ENCODE measurements at regions not wholly inside any gene's neighbourhood (a gene's known extent, or its start where the extent isn't known, plus 50 kb on each side); places are given as distances from the start of the nearest gene placed in this dataset.

GRCh38 chr10:81309041-81309552, 565.9 kb upstream of the NRG3 start:
- intact Hi-C loops (cut with DNase I; ENCODE audit: low total_unique reads), result no loop called here
- Histone ChIP-seq H3K4me1 (no peaks in the 10 kb centered on the region), H3K36me3 (no peaks in the 10 kb centered on the region), H3K27me3 (no peaks in the 10 kb centered on the region), H3K9me3 (no peaks in the 10 kb centered on the region), H3K27ac (no peak overlapping the region), H3K4me3 (no peak overlapping the region)
- TF ChIP-seq POLR2A (IDR thresholded peaks at IDR 0.05), result no peak
- TF ChIP-seq CTCF (IDR thresholded peaks at IDR 0.05), result no peak
- DNase-seq, result no peak

- no peak overlapping the region for H3K27ac ChIP-seq
- TF ChIP-seq POLR2A (IDR thresholded peaks at IDR 0.05) (no peak), CTCF (IDR thresholded peaks at IDR 0.05) (no peak)
Measured at GRCh38 chr10:81314471-81314870, 560.5 kb upstream of the NRG3 start.

GRCh38 chr10:81315026-81315425, 560.0 kb upstream of the NRG3 start:
- no peak overlapping the region for H3K27ac ChIP-seq
- H3K4me1 ChIP-seq, result no peaks in the 10 kb centered on the region
- TF ChIP-seq CTCF (IDR thresholded peaks at IDR 0.05) (no peak), POLR2A (IDR thresholded peaks at IDR 0.05) (no peak)
- no peaks in the 10 kb centered on the region for H3K9me3 ChIP-seq
- no peaks in the 10 kb centered on the region for H3K27me3 ChIP-seq
- H3K4me3 ChIP-seq, result no peak overlapping the region
- no peak for DNase-seq
- intact Hi-C loops (cut with DNase I; ENCODE audit: low total_unique reads), result no loop called here
- H3K36me3 ChIP-seq, result no peaks in the 10 kb centered on the region

More at GRCh38 chr10:81314471-81314870, 560.5 kb upstream of the NRG3 start:
- Histone ChIP-seq H3K9me3 (no peaks in the 10 kb centered on the region), H3K36me3 (no peaks in the 10 kb centered on the region), H3K4me3 (no peak overlapping the region), H3K4me1 (no peaks in the 10 kb centered on the region), H3K27me3 (no peaks in the 10 kb centered on the region)
- intact Hi-C loops (cut with DNase I; ENCODE audit: low total_unique reads), result no loop called here
- DNase-seq, result no peak

- Histone ChIP-seq H3K4me3 (no peak overlapping the region), H3K27me3 (no peaks in the 10 kb centered on the region), H3K4me1 (no peaks in the 10 kb centered on the region), H3K27ac (no peak overlapping the region), H3K9me3 (peaks cover 0 to 3% of the 10 kb centered on the region in 2 donors), H3K36me3 (no peaks in the 10 kb centered on the region)
- TF ChIP-seq POLR2A (IDR thresholded peaks at IDR 0.05), result no peak
- TF ChIP-seq CTCF (IDR thresholded peaks at IDR 0.05), result no peak
- intact Hi-C loops (cut with DNase I; ENCODE audit: low total_unique reads), result no loop called here
- DNase-seq, result no peak
Measured at GRCh38 chr10:81348003-81348402, 527.0 kb upstream of the NRG3 start.

GRCh38 chr10:81367132-81367531, 507.9 kb upstream of the NRG3 start:
- Histone ChIP-seq H3K9me3 (no peaks in the 10 kb centered on the region), H3K27me3 (peaks cover 0 to 3% of the 10 kb centered on the region in 2 donors), H3K36me3 (no peaks in the 10 kb centered on the region), H3K4me1 (no peaks in the 10 kb centered on the region), H3K27ac (no peak overlapping the region), H3K4me3 (no peak overlapping the region)
- no peak for DNase-seq
- no peak for TF ChIP-seq POLR2A (IDR thresholded peaks at IDR 0.05)
- TF ChIP-seq CTCF (IDR thresholded peaks at IDR 0.05), result no peak
- intact Hi-C loops (cut with DNase I; ENCODE audit: low total_unique reads), result no loop called here

Data from uterus (tissue), 3 donors.